HG03039 (cell line): ENCODE measurements at regions not wholly inside any gene's neighbourhood (a gene's known extent, or its start where the extent isn't known, plus 50 kb on each side); places are given as distances from the start of the nearest gene placed in this dataset.
"Not testable (repeated sequence)": the region's sequence is repeated elsewhere in the genome, so short reads cannot be mapped to it uniquely, and the experiment has no call there.

ENCODE experiments used
- ATAC-seq: cut with Tn5 transposase; IDR thresholded peaks from one replicate; pipeline ENCODE4 v1.9.1; 2021; ENCODE audit warnings: mild to moderate bottlenecking, moderate library complexity; ENCODE audit not compliant: unreplicated experiment

DNA sequence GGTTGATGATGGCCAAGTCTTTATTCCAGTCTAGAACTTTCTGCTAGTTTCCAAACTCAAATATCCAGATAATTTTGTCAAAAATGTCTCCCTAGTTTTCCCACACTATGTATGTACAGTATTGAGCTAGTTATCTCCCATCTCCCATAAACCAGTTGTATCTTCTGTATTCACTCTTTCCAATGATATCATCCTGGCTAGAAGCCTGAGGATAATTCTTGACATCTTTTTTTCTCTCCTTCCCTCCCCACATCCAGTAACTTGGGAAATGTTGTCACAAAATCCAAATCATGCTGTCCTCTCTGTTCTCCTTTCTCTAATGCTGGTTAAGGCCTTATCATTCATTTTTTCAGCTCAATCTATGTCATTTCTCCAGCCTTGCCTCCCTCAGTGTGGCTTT is 553.8 kb upstream of the FANCL start:
- ATAC-seq: no peak

DNA sequence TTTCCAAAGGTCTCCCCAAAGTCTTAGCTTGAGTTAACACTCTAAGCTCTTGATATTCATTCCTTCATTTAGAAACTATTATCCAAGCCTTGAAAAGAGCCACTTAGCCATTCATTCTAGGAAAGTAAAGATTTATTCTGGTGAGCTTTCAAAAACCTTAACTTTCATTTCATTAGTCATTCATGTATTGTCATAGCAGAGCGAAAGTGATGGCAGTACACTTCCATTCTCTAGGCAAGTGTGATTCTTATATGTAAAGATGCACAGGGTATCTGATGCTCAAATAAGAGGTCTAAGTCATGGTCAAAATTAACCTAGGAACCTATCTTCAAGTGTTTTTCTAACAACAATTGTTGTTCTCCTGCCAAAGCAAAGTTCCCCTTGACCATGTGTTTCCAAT is 553.0 kb upstream of the FANCL start:
- ATAC-seq: no peak

DNA sequence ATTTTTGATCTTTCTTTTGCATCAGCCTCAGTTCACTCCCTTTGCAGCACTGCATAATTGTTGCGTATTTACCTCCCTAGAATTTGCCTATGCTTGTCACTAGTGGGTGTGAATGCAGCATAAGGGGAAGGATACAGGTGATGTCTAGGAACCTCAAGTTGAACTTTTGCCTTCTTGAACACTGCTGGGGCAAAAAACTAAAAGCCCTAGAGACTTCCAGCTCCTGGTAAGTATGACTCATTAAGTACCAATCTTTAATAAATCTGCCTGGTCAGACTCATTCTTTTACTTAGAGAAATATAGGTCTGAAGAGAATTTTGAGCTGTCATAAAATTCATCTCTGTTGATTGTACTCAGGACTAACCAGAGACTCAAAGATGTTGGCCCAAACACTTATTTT is 547.3 kb upstream of the FANCL start:
- no peak for ATAC-seq

DNA sequence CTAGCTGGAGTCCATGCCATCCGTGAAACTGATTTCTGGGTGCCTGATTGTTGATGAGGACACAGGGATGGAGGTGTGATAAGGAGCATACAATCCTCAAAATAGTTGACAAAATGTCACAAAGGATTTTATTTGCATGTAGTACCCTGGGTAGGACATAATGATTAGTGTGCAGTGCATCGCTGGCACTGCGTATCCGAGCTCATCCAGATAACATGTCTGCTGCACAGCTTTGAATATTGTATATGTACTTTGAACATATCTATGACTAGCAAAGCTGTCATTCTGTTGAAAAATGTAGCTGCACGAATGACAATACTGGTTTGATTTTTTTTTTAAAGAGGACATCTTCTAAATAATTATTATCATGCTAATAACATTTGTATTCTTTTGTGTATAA is 529.7 kb upstream of the FANCL start:
- no peak for ATAC-seq

DNA sequence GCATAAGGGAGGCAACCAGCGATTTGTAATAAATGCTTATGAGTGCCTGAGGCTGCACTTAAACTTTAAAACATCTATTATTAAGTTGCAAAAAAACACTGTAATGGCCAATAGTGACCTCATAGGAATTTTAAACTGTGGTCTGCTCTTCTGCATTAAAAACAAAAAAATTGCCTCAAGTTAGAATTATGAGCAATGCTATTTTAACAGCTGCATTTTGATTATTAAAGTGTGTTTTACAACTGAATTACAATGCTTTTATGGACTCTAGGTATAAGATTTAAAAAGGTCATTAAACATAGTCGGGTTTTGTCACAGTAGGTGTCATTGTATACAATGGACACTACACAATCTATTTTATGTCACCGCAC is 528.7 kb upstream of the FANCL start:
- no peak for ATAC-seq

DNA sequence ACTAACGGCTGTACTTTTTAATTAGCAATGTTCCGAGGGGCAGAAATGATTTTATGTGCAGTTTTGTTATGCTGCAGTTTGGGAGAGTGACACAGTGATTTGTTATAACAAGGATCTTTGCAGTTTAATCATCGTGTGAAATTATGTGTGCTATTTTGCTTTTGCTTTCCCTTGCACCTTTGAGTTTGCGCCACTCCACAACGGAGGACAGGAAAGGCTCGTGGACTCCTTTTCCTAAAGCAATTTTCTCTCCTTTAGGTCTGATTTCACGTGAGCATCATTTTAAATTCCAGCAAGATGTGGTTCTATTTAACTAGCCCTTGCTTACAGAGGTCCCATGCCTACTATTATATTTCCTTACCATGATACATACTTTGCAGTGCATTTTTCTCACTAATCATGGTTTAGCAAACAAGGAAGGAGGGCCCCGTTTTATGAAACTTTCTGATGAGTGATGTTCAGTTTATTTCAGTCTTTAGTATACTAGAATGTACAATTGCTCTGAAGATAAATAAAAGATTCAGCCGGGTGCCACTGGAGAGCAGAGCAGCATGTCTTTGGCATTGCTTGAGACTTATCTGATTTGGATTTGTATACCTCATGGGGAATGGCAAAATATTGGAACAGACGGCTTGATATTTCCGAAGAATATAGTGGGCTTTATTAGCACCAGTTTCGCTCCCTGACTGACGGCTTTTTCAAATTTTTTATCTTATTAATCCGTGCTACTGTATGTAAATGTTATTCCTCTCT is 528.2 kb upstream of the FANCL start:
- no peak for ATAC-seq

DNA sequence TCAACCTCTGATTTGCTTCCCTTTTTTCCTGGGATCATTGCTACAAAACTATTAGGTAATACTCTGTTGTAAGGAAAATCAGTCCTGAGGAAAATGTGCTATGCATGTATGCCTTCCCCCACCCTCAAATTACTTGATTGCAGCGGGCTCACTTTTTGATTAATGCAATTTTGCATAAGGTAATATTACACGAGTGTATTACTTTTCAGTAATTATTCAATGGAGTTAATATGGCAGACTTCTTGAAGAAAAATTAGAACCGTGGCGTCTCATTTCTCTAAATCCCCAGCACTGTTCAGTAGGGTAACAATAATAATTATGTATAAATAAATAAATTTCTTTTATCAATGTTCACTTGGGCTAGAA is 527.6 kb upstream of the FANCL start:
- no peak for ATAC-seq

DNA sequence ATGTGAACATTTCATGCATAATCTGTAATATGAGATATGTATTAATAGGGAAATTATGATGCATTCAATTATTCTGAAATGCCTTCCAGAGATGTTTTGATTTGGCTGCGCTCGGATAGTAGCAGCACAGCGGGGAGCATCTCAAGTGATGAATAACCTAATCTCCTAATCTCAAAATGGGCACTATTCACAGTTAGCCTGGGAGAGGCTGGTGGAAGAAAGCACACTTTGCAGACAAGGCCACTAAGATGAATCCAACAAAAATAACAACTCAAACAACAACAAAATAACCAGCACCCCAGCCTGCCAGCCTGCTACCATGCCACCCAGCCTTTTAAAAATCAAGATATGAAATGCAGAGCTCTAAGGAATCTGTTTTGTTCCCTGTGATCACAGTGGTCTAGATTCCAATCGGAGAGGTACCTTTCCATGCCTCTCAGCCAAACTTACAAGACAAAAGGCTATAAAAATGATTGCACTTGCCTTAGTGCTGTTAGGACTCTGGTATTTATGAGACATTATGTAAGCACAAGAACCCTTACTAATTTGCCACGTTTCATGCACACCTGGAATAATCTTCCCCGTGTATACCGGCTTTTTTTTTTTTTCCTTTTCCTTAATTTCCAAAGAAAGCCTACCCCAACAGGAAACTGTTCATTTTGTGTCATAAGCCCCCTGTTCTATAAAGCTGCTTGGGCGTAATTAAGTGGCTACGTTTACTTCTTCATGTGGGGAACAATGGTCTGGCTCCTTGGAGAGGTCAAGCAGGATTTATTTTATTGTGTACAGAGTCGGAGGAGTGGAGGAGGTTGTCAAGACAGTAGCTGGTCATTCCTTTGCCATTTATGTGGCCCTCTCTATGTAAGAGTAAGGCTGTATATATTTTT is 526.9 kb upstream of the FANCL start:
- ATAC-seq: no peak

DNA sequence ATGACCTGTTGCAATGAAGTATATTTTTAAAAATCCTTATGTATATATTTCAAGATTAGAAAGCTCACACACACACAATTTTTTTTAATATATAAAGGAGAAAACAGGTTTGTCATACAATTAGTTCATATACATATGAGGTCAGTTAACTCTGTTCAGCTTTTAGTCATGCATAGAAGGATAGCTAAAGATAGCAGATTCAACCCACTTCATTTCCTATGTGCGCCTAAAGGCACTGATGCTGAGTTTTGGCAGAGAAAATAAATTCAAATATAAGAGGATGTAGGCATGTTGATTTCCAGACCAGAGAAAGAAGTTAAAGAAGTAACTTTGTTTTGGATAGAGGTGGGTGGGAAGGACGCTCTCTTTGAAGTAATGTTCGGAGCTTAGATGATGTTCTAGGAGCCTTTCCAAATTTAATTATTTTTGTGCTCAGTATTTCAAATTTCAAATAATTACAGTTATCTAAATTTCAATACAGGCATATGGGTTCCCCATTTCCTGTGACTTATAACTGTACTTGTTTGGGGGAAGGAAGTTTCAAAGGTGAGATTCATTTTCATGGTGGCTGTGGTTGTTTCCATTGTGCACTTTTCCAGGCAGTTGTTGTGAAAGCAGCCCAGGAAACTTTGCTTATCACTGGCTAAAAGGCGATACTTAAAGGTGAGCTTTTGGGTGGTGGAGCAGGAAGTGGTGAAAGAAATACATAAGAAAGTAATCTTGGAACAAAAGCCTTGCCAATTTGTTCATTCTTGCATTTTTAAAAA is 523.4 kb upstream of the FANCL start:
- ATAC-seq: no peak

DNA sequence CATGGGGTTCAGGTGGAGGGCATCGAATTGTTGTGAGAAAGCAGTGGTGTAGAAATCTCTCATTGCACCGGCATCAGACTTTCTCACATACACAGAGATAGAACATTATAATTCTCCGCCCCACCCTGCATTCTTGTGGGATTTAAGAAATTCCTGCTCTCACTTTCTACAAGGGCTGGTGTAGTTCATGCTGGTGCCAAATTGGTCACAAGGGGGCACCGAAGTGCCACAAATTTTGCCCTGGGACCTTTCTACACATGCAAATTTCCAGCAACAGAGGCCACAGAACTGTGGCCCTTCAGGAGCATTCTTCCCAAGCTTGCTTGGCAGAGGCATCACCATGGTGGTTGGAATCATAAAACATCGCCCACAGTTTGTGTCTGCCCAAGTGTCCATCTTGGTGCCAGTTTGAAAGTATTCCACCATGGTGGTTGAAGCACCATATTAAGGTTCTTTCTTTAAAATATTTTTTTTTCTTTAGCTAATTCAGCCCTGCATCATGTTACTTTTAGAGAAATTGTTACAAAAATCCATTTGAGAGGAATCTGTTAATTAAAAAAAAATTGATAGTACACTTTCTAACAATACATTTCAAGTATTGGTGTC is 521.2 kb upstream of the FANCL start:
- ATAC-seq: peak; percentile 82

DNA sequence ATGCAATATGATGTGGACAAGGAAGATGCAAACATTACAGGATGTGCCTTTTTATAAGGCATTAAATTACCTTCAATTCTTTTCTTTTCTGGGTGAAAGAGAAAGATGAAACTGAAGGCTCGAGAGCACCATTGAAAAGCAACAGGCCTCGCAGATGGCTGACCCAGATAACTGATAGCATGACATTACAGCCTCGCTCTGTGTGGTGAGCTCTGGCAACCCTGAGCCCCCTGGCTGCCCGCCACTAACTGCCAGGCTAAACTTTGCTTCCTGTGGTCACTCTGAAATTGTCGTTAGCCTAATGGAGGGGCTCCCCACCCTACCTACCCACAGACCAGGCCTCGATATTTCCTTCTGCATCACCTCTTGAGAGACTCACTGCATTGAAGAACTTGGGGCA is 516.8 kb upstream of the FANCL start:
- no peak for ATAC-seq

DNA sequence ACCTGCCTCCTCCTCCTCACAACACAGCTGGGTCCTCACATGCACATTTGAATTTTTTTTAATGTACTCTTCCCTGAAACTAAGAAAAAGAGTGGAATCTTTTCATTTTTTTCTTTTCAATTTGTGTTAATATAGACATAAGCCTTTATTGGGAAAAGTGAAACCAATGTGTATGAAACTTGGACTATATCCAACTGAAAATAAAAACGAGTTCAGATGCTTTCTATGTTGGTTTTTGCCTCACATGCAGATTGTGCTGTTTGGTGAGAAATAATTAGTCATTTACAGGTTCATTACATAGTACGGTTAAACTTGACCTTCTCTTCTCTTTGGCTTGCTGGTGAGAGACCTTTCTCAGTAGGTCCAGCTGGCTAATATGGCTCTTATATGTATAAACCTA is 515.2 kb upstream of the FANCL start:
- no peak for ATAC-seq

DNA sequence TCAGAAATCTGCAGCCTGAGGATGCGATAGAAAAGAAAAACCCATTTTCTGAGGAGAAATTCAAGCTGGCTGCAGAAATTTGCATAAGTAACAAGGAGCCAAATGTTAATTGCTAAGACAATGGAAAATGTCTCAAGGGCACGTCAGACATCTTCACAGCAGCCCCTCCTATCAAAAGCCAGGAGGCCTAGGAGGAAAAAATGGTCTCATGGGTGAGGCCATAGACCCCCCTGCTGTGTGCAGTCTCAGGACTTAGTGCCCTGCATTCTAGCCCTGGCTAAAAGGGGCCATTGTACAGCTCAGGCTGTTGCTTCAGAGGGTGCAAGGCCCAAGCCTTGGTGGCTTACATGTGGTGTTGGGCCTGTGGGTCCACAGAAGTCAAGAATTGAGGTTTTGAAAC is 511.4 kb upstream of the FANCL start:
- ATAC-seq: not testable (repeated sequence)

DNA sequence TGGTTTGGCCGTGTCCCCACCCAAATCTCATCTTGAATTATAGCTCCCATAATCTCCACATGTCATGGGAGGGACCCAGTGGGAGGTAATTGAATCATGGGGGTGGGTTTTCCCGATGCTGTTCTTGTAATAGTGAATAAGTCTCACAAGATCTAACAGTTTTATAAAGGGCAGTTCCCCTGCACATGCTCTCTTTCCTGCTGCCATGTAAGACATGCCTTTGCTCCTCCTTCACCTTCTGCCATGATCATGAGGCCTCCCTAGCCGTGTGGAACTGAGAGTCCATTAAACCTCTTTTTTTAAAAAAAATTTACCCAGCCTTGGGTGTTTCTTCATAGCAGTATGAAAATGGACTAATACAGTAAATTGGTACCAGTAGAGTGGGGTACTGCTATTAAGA is 510.6 kb upstream of the FANCL start:
- not testable (repeated sequence) for ATAC-seq

DNA sequence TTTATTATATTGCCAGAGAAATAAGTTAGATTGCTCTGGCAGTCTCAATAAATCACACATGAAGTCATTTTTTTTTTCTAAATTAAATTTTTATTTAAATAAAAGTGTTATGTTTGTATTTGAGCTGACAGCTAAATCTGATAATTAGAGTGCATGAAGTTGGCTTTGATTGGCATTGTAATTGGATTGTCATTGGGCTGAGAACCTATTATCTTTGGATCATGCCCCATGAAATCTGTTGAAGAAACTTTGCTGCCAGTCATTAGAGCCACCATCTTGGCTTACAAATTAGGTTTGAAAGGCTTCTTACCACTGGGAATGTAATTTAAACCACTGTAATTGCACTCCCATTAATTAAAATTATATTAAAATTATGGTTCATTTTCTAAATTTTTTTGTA is 507.9 kb upstream of the FANCL start:
- ATAC-seq: no peak

DNA sequence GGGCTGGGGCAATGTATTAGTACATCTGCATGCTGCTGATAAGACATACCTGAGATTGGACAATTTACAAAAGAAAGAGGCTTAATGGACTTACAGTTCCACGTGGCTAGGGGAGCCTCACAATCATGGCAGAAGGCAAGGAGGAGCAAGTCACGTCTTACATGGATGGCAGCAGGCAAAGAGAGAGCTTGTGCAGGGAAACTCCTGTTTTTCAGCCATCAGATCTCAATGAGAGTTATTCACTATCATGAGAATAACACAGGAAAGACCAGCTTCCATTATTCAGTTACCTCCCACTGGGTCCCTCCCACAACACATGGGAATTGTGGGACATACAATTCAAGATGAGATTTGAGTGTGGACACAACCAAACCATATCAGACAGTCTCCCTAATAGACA is 504.2 kb upstream of the FANCL start:
- not testable (repeated sequence) for ATAC-seq

DNA sequence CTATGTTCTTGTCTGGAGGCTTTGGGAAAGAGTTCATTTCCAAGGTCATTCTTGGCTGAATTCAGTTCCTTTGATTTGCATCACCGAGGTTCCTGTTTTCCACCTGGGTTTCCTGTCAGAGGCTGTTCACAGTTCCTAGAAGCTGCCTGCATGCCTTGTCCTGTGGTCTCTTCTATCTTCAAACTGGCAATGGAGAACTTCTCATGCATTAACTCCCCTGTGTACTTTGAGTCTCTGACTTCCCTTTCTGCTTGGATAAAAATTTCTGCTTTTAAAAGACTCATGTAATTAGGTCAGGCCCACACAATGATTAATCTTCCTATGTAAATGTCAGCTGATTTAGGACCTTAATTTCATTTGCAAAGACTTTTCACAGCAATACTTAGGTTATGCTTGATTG is 499.3 kb upstream of the FANCL start:
- ATAC-seq: no peak

DNA sequence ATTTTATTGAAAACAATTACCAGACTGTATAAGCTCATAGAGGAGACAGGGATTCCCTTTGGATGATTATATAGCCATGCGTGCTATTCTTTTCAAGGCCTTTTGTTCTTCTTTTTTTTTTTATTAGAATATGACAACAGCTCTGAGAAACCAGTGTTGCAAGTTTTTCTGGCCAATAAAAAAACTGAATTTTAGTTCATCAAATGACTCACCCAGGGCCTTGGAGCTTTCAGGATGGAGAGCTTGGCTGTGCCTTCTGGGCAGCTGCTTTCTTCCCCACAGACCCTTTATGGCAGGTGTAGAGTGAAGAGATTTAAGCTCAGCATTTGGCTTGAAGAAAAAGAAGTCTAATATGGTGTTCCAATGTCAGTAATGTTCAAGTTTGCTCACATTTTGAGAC is 497.9 kb upstream of the FANCL start:
- no peak for ATAC-seq

DNA sequence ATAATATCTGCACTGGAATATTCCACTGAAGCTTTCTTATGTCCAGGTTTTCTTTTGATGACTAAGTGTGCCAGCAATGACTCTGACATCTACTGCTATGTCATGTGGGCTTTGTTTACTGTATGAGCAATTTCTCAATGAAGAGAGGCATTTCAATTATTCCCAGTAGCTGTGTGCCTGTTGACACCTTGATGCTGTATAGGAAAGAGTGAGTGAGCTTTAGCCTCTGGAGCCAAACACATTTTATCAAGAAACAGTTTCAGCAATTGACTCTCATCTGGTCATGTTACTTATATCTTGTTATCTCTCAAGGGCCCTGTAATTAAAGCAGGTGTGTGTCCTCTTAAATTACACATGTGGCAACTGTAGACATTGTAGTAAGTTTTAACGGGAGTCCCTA is 493.2 kb upstream of the FANCL start:
- ATAC-seq: no peak

DNA sequence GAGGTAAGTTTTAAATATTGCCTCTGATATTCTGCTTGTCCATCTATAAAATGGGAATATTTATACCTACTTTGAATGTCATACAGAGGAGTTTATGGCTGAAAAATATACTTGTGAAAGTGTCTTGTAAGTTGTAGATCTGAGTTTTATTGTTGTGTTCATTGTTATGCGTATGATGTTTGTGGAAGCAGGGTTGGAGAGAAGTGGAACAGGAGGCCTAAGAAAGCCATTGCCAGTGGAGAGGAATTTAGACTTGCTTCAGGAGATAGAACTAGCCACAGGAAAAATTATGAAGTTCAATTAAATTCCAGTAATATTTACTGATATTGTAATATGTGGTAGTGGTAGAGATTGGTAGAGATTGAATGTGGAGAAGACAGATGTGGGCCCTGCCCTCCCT is 491.9 kb upstream of the FANCL start:
- ATAC-seq: no peak

DNA sequence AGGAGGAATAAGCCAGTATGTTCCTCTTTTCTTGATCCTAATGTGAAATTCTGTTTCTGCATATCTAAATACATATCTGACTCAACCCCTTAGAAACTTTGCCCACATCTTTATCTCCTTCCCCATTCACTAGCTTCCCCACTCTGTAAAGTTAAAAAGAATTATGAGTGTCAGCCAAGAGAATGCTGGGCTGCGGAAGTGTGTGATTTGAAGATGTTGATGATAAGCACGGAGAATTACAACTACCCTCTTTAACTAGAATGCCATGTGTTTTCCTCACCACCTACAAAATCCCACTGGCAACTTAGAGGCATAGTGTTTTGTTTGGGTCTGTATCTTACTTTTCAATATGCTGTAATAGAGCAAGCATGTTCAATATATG is 490.4 kb upstream of the FANCL start:
- ATAC-seq: no peak
